ENCODE measurements at regions not wholly inside any gene's neighbourhood (a gene's known extent, or its start where the extent isn't known, plus 50 kb on each side); places are given as distances from the start of the nearest gene placed in this dataset.

DNA sequence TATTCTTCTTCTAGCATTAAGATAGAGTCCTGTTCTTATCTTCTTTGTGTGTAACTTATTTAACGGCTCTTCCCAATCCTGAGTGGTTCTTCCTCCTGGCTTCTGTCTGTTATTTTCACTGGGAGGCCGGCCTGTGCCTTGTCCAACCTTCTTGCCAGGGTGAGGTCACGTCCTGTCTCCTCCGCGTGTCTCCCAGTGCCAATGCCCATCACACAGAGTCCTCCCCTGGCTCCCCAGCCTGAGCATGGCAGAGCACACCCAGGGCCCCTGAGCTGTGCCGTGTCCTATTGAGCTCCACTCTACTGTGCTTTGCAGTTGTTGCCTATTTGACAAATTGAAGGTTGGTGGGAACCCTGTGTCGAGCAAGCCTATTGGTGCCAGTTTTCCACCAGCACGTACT is 487.3 kb downstream of the BRD1 start:
- TF ChIP-seq ZNF114 (CRISPR knock-in tag; IDR thresholded peaks at IDR 0.05): no peak
- TF ChIP-seq CREB1 (CRISPR knock-in tag; IDR thresholded peaks at IDR 0.05; ENCODE audit: low read depth): no peak
- no peak for TF ChIP-seq EZH2phosphoT487 (IDR thresholded peaks at IDR 0.05; ENCODE audit: unreplicated experiment)
- TF ChIP-seq POLR2AphosphoS5 (IDR thresholded peaks at IDR 0.05; ENCODE audit: low read depth): no peak
- TF ChIP-seq, protein P1, sequence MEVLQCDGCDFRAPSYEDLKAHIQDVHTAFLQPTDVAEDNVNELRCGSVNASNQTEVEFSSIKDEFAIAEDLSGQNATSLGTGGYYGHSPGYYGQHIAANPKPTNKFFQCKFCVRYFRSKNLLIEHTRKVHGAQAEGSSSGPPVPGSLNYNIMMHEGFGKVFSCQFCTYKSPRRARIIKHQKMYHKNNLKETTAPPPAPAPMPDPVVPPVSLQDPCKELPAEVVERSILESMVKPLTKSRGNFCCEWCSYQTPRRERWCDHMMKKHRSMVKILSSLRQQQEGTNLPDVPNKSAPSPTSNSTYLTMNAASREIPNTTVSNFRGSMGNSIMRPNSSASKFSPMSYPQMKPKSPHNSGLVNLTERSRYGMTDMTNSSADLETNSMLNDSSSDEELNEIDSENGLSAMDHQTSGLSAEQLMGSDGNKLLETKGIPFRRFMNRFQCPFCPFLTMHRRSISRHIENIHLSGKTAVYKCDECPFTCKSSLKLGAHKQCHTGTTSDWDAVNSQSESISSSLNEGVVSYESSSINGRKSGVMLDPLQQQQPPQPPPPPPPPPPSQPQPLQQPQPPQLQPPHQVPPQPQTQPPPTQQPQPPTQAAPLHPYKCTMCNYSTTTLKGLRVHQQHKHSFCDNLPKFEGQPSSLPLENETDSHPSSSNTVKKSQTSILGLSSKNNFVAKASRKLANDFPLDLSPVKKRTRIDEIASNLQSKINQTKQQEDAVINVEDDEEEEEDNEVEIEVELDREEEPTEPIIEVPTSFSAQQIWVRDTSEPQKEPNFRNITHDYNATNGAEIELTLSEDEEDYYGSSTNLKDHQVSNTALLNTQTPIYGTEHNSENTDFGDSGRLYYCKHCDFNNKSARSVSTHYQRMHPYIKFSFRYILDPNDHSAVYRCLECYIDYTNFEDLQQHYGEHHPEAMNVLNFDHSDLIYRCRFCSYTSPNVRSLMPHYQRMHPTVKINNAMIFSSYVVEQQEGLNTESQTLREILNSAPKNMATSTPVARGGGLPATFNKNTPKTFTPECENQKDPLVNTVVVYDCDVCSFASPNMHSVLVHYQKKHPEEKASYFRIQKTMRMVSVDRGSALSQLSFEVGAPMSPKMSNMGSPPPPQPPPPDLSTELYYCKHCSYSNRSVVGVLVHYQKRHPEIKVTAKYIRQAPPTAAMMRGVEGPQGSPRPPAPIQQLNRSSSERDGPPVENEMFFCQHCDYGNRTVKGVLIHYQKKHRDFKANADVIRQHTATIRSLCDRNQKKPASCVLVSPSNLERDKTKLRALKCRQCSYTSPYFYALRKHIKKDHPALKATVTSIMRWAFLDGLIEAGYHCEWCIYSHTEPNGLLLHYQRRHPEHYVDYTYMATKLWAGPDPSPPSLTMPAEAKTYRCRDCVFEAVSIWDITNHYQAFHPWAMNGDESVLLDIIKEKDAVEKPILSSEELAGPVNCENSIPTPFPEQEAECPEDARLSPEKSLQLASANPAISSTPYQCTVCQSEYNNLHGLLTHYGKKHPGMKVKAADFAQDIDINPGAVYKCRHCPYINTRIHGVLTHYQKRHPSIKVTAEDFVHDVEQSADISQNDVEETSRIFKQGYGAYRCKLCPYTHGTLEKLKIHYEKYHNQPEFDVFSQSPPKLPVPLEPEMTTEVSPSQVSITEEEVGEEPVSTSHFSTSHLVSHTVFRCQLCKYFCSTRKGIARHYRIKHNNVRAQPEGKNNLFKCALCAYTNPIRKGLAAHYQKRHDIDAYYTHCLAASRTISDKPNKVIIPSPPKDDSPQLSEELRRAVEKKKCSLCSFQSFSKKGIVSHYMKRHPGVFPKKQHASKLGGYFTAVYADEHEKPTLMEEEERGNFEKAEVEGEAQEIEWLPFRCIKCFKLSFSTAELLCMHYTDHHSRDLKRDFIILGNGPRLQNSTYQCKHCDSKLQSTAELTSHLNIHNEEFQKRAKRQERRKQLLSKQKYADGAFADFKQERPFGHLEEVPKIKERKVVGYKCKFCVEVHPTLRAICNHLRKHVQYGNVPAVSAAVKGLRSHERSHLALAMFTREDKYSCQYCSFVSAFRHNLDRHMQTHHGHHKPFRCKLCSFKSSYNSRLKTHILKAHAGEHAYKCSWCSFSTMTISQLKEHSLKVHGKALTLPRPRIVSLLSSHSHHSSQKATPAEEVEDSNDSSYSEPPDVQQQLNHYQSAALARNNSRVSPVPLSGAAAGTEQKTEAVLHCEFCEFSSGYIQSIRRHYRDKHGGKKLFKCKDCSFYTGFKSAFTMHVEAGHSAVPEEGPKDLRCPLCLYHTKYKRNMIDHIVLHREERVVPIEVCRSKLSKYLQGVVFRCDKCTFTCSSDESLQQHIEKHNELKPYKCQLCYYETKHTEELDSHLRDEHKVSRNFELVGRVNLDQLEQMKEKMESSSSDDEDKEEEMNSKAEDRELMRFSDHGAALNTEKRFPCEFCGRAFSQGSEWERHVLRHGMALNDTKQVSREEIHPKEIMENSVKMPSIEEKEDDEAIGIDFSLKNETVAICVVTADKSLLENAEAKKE (CRISPR knock-in tag; IDR thresholded peaks at IDR 0.05): no peak
- no peak for TF ChIP-seq STAT1 (IDR thresholded peaks at IDR 0.05; ENCODE audit: unreplicated experiment)
- no peak for TF ChIP-seq REST (IDR thresholded peaks at IDR 0.05; ENCODE audit: unreplicated experiment)
- no peak for TF ChIP-seq NANOG (IDR thresholded peaks at IDR 0.05; ENCODE audit: borderline replicate concordance)
- no peak for TF ChIP-seq ZNF331 (CRISPR knock-in tag; IDR thresholded peaks at IDR 0.05; ENCODE audit: low read depth)
- no peak for TF ChIP-seq CTCF (conservative IDR thresholded peaks at IDR 0.05; ENCODE audit: low read depth in 2 of 2)
- no peak for TF ChIP-seq EZH2 (IDR thresholded peaks at IDR 0.05; ENCODE audit: low read depth, unreplicated experiment)
- no peak for TF ChIP-seq ETS1 (IDR thresholded peaks at IDR 0.05)
- TF ChIP-seq JUNB (IDR thresholded peaks at IDR 0.05; ENCODE audit: unreplicated experiment): no peak
- no peaks in the 10 kb centered on the region for H4K20me1 ChIP-seq (replicated peaks; ENCODE audit: insufficient read depth)
- H3K4me3 ChIP-seq: no peak overlapping the region
- Mint-ChIP-seq H3K4me1 (peaks cover 9% of the 10 kb centered on the region; the same call in 2 of the 3 replicates), H3K36me3 (ENCODE audit: low read depth) (no peaks in the 10 kb centered on the region), H3K4me3 (no peak overlapping the region), H3K27me3 (ENCODE audit: insufficient read depth, low read depth, poor library complexity) (peaks cover 9% of the 10 kb centered on the region), H3K27ac (no peak overlapping the region), H3K9me3 (no peaks in the 10 kb centered on the region)
- H3K36me3 ChIP-seq (ENCODE audit: insufficient read depth): peaks cover 4% of the 10 kb centered on the region; the same call in 1 of the 2 replicates
- H3K27ac ChIP-seq (ENCODE audit: low read depth): no peak overlapping the region
- no peaks in the 10 kb centered on the region for H3K9me2 ChIP-seq (ENCODE audit: insufficient read depth)
- H2AFZ ChIP-seq: no peak overlapping the region
- ATAC-seq (no peak), DNase-seq (ENCODE audit: low spot score) (no peak)
- H3F3A ChIP-seq (replicated peaks; ENCODE audit: low read depth): no peaks in the 10 kb centered on the region
- no peak overlapping the region for H3K4me2 ChIP-seq
- H3K4me1 ChIP-seq (ENCODE audit: insufficient read depth): no peaks in the 10 kb centered on the region
- no peaks in the 10 kb centered on the region for H3K79me2 ChIP-seq (replicated peaks; ENCODE audit: insufficient read depth)
- H3K27me3 ChIP-seq (ENCODE audit: insufficient read depth): no peaks in the 10 kb centered on the region

All from GM23338 (cell line).